ENCODE measurements at regions not wholly inside any gene's neighbourhood (a gene's known extent, or its start where the extent isn't known, plus 50 kb on each side); places are given as distances from the start of the nearest gene placed in this dataset.

- no peak for TF ChIP-seq CTCF (IDR thresholded peaks at IDR 0.05 in 4 of 5, conservative IDR thresholded peaks at IDR 0.05 in 1 of 5)
- TF ChIP-seq POLR2A (IDR thresholded peaks at IDR 0.05): no peak
Measured at GRCh38 chr2:55743583-55743982, 49.9 kb upstream of the PNPT1 start.

All from gastrocnemius medialis (tissue), 4 donors.